ENCODE measurements at regions not wholly inside any gene's neighbourhood (a gene's known extent, or its start where the extent isn't known, plus 50 kb on each side); places are given as distances from the start of the nearest gene placed in this dataset.

GRCh38 chr9:73237140-73237539, 85.5 kb downstream of the ANXA1 start:
- TF ChIP-seq CTCF (IDR thresholded peaks at IDR 0.05) (no peak), POLR2A (IDR thresholded peaks at IDR 0.05) (no peak)
